A549 (cell line): ENCODE measurements at regions not wholly inside any gene's neighbourhood (a gene's known extent, or its start where the extent isn't known, plus 50 kb on each side); places are given as distances from the start of the nearest gene placed in this dataset.

Experiments
- BCL3 ChIP-seq: fragments of >200 bp; sonication (Bioruptor Twin); formaldehyde crosslinking; IDR thresholded peaks from 3 replicates; pipeline ENCODE4 v1.6.1; 2016
- CBX2 ChIP-seq: fragments of 200-600 bp; sonication (generic); IDR thresholded peaks from 2 replicates; pipeline ENCODE4 v1.6.1; 2016; ENCODE audit warnings: low read depth, mild to moderate bottlenecking, borderline replicate concordance
- CBX8 ChIP-seq: fragments of 200-600 bp; sonication (generic); IDR thresholded peaks from 2 replicates; pipeline ENCODE4 v1.6.1; 2016
- CTCF ChIP-seq: fragments of >200 bp; sonication (Bioruptor Twin); formaldehyde crosslinking; IDR thresholded peaks from 3 replicates; pipeline ENCODE4 v1.5.1; 2016
- JUN ChIP-seq, 2 experiments: fragments of >200 bp; sonication (Bioruptor Twin); formaldehyde crosslinking; IDR thresholded peaks; 2 replicates in 1 of 2; 3 replicates in 1 of 2; pipeline ENCODE4 v1.6.1; 2016 to 2017
- PHF8 ChIP-seq: fragments of 200-600 bp; sonication (generic); IDR thresholded peaks from 2 replicates; pipeline ENCODE4 v1.6.1; 2016; ENCODE audit warnings: low read depth, mild to moderate bottlenecking, antibody characterized with exemption, moderate library complexity, borderline replicate concordance
- POLR2A ChIP-seq: IDR thresholded peaks from 2 replicates; pipeline ENCODE4 v1.6.1; 2012; ENCODE audit warnings: mild to moderate bottlenecking, low read length
- REST ChIP-seq: fragments of 200-600 bp; sonication (generic); IDR thresholded peaks from 2 replicates; pipeline ENCODE4 v1.6.1; 2016; ENCODE audit warnings: antibody characterized with exemption, mild to moderate bottlenecking, moderate library complexity
- RFX5 ChIP-seq: fragments of 450-650 bp; IDR thresholded peaks from 2 replicates; pipeline ENCODE4 v1.7.1; 2014; ENCODE audit warnings: antibody characterized with exemption, mild to moderate bottlenecking, moderate library complexity

- TF ChIP-seq CBX2 (no peak), CBX8 (no peak), CTCF (no peak), POLR2A (no peak), PHF8 (no peak), JUN (IDR thresholded peaks at IDR 0.05) (no peak), REST (no peak), RFX5 (no peak), BCL3 (no peak)
These were observed 93.3 kb downstream of the TMX1 start for GRCh38 chr14:51333299-51333698.
